HepG2 (cell line): ENCODE measurements at regions not wholly inside any gene's neighbourhood (a gene's known extent, or its start where the extent isn't known, plus 50 kb on each side); places are given as distances from the start of the nearest gene placed in this dataset.

Experiments used
- ARNTL ChIP-seq: sonication (generic); formaldehyde crosslinking; IDR thresholded peaks from 2 replicates; pipeline ENCODE4 v1.4.0; 2020; ENCODE audit warnings: mild to moderate bottlenecking, missing genetic modification reagents
- ASH2L ChIP-seq: fragments of 300-600, 200-600 bp; sonication (generic); IDR thresholded peaks from 2 replicates; pipeline ENCODE4 v1.7.0; 2017; ENCODE audit warnings: low read depth, mild to moderate bottlenecking, moderate library complexity, mixed read lengths, low read length; ENCODE audit not compliant: insufficient read length
- CEBPG ChIP-seq: IDR thresholded peaks from 2 replicates; pipeline ENCODE4 v1.6.1; 2016
- CREM ChIP-seq, 2 experiments: sonication (generic) in 1 of 2; formaldehyde crosslinking in 1 of 2; IDR thresholded peaks; 2 replicates each; pipeline versions ENCODE4 v1.4.0 to v1.6.1; 2016 to 2020; ENCODE audit warnings: antibody characterized with exemption in 1 of 2, mild to moderate bottlenecking in 1 of 2, missing genetic modification reagents in 1 of 2
- DR1 ChIP-seq: sonication (generic); formaldehyde crosslinking; IDR thresholded peaks from 2 replicates; pipeline ENCODE4 v1.8.0; 2021; ENCODE audit warnings: mild to moderate bottlenecking, missing genetic modification reagents, inconsistent platforms
- FOXA3 ChIP-seq: IDR thresholded peaks from 2 replicates; pipeline ENCODE4 v1.6.1; 2016; ENCODE audit warnings: missing genetic modification reagents, missing compliant biosample characterization
- GATAD2A ChIP-seq: IDR thresholded peaks from 2 replicates; pipeline ENCODE4 v1.6.1; 2016
- HDAC2 ChIP-seq: sonication (generic); formaldehyde crosslinking; IDR thresholded peaks from 2 replicates; pipeline ENCODE4 v1.4.0; 2020; ENCODE audit warnings: missing genetic modification reagents
- MATR3 ChIP-seq: sonication (generic); formaldehyde crosslinking; IDR thresholded peaks from 2 replicates; pipeline ENCODE4 v1.4.0; 2020; ENCODE audit warnings: missing genetic modification reagents
- MIXL1 ChIP-seq: IDR thresholded peaks from 2 replicates; pipeline ENCODE4 v1.6.1; 2016
- PRMT3 ChIP-seq: sonication (generic); formaldehyde crosslinking; IDR thresholded peaks from 2 replicates; pipeline ENCODE4 v1.8.1; 2022; ENCODE audit warnings: low read depth, mild to moderate bottlenecking, moderate library complexity, missing genetic modification reagents, borderline replicate concordance
- REXO4 ChIP-seq: sonication (generic); formaldehyde crosslinking; IDR thresholded peaks from 2 replicates; pipeline ENCODE4 v1.8.0; 2022; ENCODE audit warnings: missing genetic modification reagents, mild to moderate bottlenecking, borderline replicate concordance
- SALL2 ChIP-seq: sonication (generic); formaldehyde crosslinking; IDR thresholded peaks from 2 replicates; pipeline ENCODE4 v1.8.1; 2023; ENCODE audit warnings: mild to moderate bottlenecking, missing genetic modification reagents, inconsistent platforms
- SOX6 ChIP-seq, 2 experiments: fragments of 450-650 bp in 1 of 2; sonication (generic) in 1 of 2; formaldehyde crosslinking in 1 of 2; IDR thresholded peaks; 2 replicates each; pipeline versions ENCODE4 v1.4.0 to v1.6.1; 2017 to 2020; ENCODE audit warnings: antibody characterized with exemption in 1 of 2, mild to moderate bottlenecking in 1 of 2, missing genetic modification reagents in 1 of 2
- SP140L ChIP-seq: sonication (generic); formaldehyde crosslinking; IDR thresholded peaks from 2 replicates; pipeline ENCODE4 v1.4.0; 2020; ENCODE audit warnings: missing genetic modification reagents, borderline replicate concordance
- SRSF9 ChIP-seq: fragments of 200-400 bp; formaldehyde crosslinking; IDR thresholded peaks from 2 replicates; pipeline ENCODE4 v1.6.1; 2018; ENCODE audit warnings: borderline replicate concordance, mild to moderate bottlenecking, low read depth, low read length; ENCODE audit not compliant: insufficient read depth, poor library complexity, severe bottlenecking
- ZBTB1 ChIP-seq: sonication (generic); formaldehyde crosslinking; IDR thresholded peaks from 2 replicates; pipeline ENCODE4 v1.4.0; 2020; ENCODE audit warnings: missing genetic modification reagents, borderline replicate concordance
- ZNF205 ChIP-seq: IDR thresholded peaks from 2 replicates; pipeline ENCODE4 v1.6.1; 2018; ENCODE audit warnings: missing biosample characterization, missing genetic modification reagents
- ZNF577 ChIP-seq: sonication (generic); formaldehyde crosslinking; IDR thresholded peaks from 2 replicates; pipeline ENCODE4 v1.4.0; 2020; ENCODE audit warnings: mild to moderate bottlenecking, low read depth, missing genetic modification reagents, borderline replicate concordance
- ZNF644 ChIP-seq: IDR thresholded peaks from 2 replicates; pipeline ENCODE4 v1.6.1; 2016; ENCODE audit warnings: low read depth
- ZNF768 ChIP-seq: sonication (generic); formaldehyde crosslinking; IDR thresholded peaks from 2 replicates; pipeline ENCODE4 v1.4.0; 2020; ENCODE audit warnings: missing genetic modification reagents
- TF ChIP-seq, protein P1 (sequence below): sonication (generic); formaldehyde crosslinking; IDR thresholded peaks from 2 replicates; pipeline ENCODE4 v1.4.0; 2020; ENCODE audit warnings: low read depth, missing genetic modification reagents
- TF ChIP-seq, protein P2 (sequence below): sonication (generic); formaldehyde crosslinking; IDR thresholded peaks from 2 replicates; pipeline ENCODE4 v1.8.0; 2022; ENCODE audit warnings: low read depth, missing genetic modification reagents
- TF ChIP-seq, protein P3 (sequence below): sonication (generic); formaldehyde crosslinking; IDR thresholded peaks from 2 replicates; pipeline ENCODE4 v1.5.1; 2020; ENCODE audit warnings: mild to moderate bottlenecking, missing genetic modification reagents

DNA sequence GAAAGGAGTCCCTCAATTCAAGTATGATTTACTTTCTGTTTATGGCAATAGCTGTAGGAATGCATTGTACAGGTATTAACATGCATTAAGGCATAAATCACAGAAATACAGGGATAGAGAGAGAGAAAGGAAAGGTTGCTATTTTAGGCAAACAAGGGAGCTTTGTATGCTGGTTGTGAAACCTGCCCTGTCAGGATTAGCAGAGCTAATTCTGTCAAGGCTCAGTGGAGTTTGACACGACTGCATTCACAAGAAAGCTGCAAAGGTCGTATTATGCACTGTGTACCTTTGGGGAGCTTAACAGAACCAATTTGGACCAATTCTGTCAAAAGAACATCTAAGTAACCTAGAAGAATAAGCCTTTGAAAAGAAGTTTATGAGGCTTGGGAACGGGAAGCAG lies 239.3 kb downstream of the GRIA2 start (continued):
- TF ChIP-seq, protein P1, sequence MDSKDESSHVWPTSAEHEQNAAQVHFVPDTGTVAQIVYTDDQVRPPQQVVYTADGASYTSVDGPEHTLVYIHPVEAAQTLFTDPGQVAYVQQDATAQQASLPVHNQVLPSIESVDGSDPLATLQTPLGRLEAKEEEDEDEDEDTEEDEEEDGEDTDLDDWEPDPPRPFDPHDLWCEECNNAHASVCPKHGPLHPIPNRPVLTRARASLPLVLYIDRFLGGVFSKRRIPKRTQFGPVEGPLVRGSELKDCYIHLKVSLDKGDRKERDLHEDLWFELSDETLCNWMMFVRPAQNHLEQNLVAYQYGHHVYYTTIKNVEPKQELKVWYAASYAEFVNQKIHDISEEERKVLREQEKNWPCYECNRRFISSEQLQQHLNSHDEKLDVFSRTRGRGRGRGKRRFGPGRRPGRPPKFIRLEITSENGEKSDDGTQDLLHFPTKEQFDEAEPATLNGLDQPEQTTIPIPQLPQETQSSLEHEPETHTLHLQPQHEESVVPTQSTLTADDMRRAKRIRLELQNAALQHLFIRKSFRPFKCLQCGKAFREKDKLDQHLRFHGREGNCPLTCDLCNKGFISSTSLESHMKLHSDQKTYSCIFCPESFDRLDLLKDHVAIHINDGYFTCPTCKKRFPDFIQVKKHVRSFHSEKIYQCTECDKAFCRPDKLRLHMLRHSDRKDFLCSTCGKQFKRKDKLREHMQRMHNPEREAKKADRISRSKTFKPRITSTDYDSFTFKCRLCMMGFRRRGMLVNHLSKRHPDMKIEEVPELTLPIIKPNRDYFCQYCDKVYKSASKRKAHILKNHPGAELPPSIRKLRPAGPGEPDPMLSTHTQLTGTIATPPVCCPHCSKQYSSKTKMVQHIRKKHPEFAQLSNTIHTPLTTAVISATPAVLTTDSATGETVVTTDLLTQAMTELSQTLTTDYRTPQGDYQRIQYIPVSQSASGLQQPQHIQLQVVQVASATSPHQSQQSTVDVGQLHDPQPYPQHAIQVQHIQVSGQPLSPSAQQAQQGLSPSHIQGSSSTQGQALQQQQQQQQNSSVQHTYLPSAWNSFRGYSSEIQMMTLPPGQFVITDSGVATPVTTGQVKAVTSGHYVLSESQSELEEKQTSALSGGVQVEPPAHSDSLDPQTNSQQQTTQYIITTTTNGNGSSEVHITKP (CRISPR knock-in tag): no peak
- 0 out of 2 replicates have a peak, but pooled peaks have one; percentile 33 for TF ChIP-seq CREM (IDR thresholded peaks at IDR 0.05)
- no peak for TF ChIP-seq CREM (CRISPR knock-in tag; IDR thresholded peaks at IDR 0.05)
- TF ChIP-seq, protein P2, sequence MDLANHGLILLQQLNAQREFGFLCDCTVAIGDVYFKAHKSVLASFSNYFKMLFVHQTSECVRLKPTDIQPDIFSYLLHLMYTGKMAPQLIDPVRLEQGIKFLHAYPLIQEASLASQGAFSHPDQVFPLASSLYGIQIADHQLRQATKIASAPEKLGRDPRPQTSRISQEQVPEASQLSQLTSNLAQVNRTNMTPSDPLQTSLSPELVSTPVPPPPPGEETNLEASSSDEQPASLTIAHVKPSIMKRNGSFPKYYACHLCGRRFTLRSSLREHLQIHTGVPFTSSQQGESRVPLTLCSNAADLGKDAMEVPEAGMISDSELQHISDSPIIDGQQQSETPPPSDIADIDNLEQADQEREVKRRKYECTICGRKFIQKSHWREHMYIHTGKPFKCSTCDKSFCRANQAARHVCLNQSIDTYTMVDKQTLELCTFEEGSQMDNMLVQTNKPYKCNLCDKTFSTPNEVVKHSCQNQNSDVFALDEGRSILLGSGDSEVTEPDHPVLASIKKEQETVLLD (CRISPR knock-in tag): no peak
- TF ChIP-seq ASH2L: no peak
- no peak for TF ChIP-seq ZNF205 (CRISPR knock-in tag)
- no peak for TF ChIP-seq ZNF768 (CRISPR knock-in tag)
- TF ChIP-seq SALL2 (CRISPR knock-in tag): no peak
- TF ChIP-seq REXO4 (CRISPR knock-in tag): no peak
- no peak for TF ChIP-seq ZNF577 (CRISPR knock-in tag)
- TF ChIP-seq ARNTL (CRISPR knock-in tag): no peak
- TF ChIP-seq MIXL1 (CRISPR knock-in tag): peak; percentile 53; the same call in 1 of the 2 replicates
- TF ChIP-seq ZNF644 (CRISPR knock-in tag): no peak
- TF ChIP-seq, protein P3, sequence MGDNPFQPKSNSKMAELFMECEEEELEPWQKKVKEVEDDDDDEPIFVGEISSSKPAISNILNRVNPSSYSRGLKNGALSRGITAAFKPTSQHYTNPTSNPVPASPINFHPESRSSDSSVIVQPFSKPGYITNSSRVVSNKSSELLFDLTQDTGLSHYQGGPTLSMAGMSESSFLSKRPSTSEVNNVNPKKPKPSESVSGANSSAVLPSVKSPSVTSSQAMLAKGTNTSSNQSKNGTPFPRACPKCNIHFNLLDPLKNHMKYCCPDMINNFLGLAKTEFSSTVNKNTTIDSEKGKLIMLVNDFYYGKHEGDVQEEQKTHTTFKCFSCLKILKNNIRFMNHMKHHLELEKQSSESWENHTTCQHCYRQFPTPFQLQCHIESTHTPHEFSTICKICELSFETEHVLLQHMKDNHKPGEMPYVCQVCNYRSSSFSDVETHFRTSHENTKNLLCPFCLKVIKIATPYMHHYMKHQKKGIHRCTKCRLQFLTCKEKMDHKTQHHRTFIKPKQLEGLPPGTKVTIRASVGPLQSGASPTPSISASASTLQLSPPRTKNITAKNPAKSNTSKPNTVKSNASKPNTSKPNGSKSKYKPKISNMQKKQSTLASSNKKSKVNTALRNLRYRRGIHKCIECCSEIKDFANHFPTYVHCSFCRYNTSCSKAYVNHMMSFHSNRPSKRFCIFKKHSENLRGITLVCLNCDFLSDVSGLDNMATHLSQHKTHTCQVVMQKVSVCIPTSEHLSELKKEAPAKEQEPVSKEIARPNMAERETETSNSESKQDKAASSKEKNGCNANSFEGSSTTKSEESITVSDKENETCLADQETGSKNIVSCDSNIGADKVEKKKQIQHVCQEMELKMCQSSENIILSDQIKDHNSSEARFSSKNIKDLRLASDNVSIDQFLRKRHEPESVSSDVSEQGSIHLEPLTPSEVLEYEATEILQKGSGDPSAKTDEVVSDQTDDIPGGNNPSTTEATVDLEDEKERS (CRISPR knock-in tag): no peak
- TF ChIP-seq GATAD2A: 0 out of 2 replicates have a peak, but pooled peaks have one; percentile 11
- TF ChIP-seq PRMT3 (CRISPR knock-in tag): no peak
- TF ChIP-seq HDAC2 (CRISPR knock-in tag): peak; percentile 62; the same call in 1 of the 2 replicates
- peak; percentile 75 for TF ChIP-seq CEBPG (CRISPR knock-in tag)
- TF ChIP-seq SP140L (CRISPR knock-in tag): no peak
- TF ChIP-seq DR1 (CRISPR knock-in tag): no peak
- no peak for TF ChIP-seq SRSF9
- peak; percentile 22; the same call in 1 of the 2 replicates for TF ChIP-seq FOXA3 (CRISPR knock-in tag)
- TF ChIP-seq ZBTB1 (CRISPR knock-in tag): no peak
- TF ChIP-seq SOX6 (IDR thresholded peaks at IDR 0.05): no peak
- peak; percentile 68 for TF ChIP-seq SOX6 (CRISPR knock-in tag; IDR thresholded peaks at IDR 0.05)
- no peak for TF ChIP-seq MATR3
